ENCODE measurements at regions not wholly inside any gene's neighbourhood (a gene's known extent, or its start where the extent isn't known, plus 50 kb on each side); places are given as distances from the start of the nearest gene placed in this dataset.

GRCh38 chr4:25551605-25552004 lies 104.0 kb upstream of the SLC34A2 start:
- TF ChIP-seq CTCF (IDR thresholded peaks at IDR 0.05; ENCODE audit: low read depth, low read length, poor library complexity, severe bottlenecking): no peak
- TF ChIP-seq EZH2phosphoT487 (IDR thresholded peaks at IDR 0.05; ENCODE audit: borderline replicate concordance, low read length): no peak
